ENCODE measurements at regions not wholly inside any gene's neighbourhood (a gene's known extent, or its start where the extent isn't known, plus 50 kb on each side); places are given as distances from the start of the nearest gene placed in this dataset.
A peak's percentile ranks its signal among the peaks of the same experiment; 100 is the strongest.

GRCh38 chr11:70674605-70675004, 276.3 kb downstream of the CTTN start:
- no peak overlapping the region for H3K27ac Mint-ChIP-seq (ENCODE audit: unreplicated experiment)
- H3K36me3 Mint-ChIP-seq (ENCODE audit: low read depth), result no peaks in the 10 kb centered on the region
- H3K9me3 Mint-ChIP-seq (ENCODE audit: low read depth), result no peaks in the 10 kb centered on the region
- peaks cover 11% of the 10 kb centered on the region for H3K27me3 Mint-ChIP-seq (ENCODE audit: low read depth)
- TF ChIP-seq CTCF (IDR thresholded peaks at IDR 0.05), result no peak
- no peak for DNase-seq (ENCODE audit: low spot score)
- H3K4me3 Mint-ChIP-seq (ENCODE audit: unreplicated experiment), result no peak overlapping the region
- H3K4me1 Mint-ChIP-seq (ENCODE audit: low read depth), result no peaks in the 10 kb centered on the region

- TF ChIP-seq CTCF (IDR thresholded peaks at IDR 0.05), result no peak
- Mint-ChIP-seq H3K4me1 (ENCODE audit: low read depth) (no peaks in the 10 kb centered on the region), H3K9me3 (ENCODE audit: low read depth) (no peaks in the 10 kb centered on the region), H3K36me3 (ENCODE audit: low read depth) (no peaks in the 10 kb centered on the region), H3K27me3 (ENCODE audit: low read depth) (peaks cover 9% of the 10 kb centered on the region), H3K4me3 (ENCODE audit: unreplicated experiment) (no peak overlapping the region), H3K27ac (ENCODE audit: unreplicated experiment) (no peak overlapping the region)
- DNase-seq (ENCODE audit: low spot score), result no peak
Observed at GRCh38 chr11:70675697-70676374, 277.5 kb downstream of the CTTN start.

GRCh38 chr11:70677232-70677916, 279.0 kb downstream of the CTTN start:
- Mint-ChIP-seq H3K9me3 (ENCODE audit: low read depth) (no peaks in the 10 kb centered on the region), H3K4me3 (ENCODE audit: unreplicated experiment) (no peak overlapping the region), H3K36me3 (ENCODE audit: low read depth) (no peaks in the 10 kb centered on the region), H3K4me1 (ENCODE audit: low read depth) (no peaks in the 10 kb centered on the region), H3K27me3 (ENCODE audit: low read depth) (peaks cover 10% of the 10 kb centered on the region), H3K27ac (ENCODE audit: unreplicated experiment) (no peak overlapping the region)
- DNase-seq (ENCODE audit: low spot score), result peak; percentile 72
- no peak for TF ChIP-seq CTCF (IDR thresholded peaks at IDR 0.05)

- Mint-ChIP-seq H3K27ac (ENCODE audit: unreplicated experiment) (no peak overlapping the region), H3K4me3 (ENCODE audit: unreplicated experiment) (no peak overlapping the region), H3K27me3 (ENCODE audit: low read depth) (peaks cover 11% of the 10 kb centered on the region), H3K4me1 (ENCODE audit: low read depth) (no peaks in the 10 kb centered on the region), H3K36me3 (ENCODE audit: low read depth) (no peaks in the 10 kb centered on the region), H3K9me3 (ENCODE audit: low read depth) (no peaks in the 10 kb centered on the region)
- DNase-seq (ENCODE audit: low spot score), result no peak
- TF ChIP-seq CTCF (IDR thresholded peaks at IDR 0.05), result no peak
Observed at GRCh38 chr11:70678931-70679900, 280.9 kb downstream of the CTTN start.

- no peak overlapping the region for H3K4me3 Mint-ChIP-seq (ENCODE audit: unreplicated experiment)
- TF ChIP-seq CTCF (IDR thresholded peaks at IDR 0.05), result no peak
- H3K4me1 Mint-ChIP-seq (ENCODE audit: low read depth), result no peaks in the 10 kb centered on the region
- peak; percentile 83 for DNase-seq (ENCODE audit: low spot score)
- no peaks in the 10 kb centered on the region for H3K36me3 Mint-ChIP-seq (ENCODE audit: low read depth)
- no peaks in the 10 kb centered on the region for H3K9me3 Mint-ChIP-seq (ENCODE audit: low read depth)
- peaks cover 11% of the 10 kb centered on the region for H3K27me3 Mint-ChIP-seq (ENCODE audit: low read depth)
- H3K27ac Mint-ChIP-seq (ENCODE audit: unreplicated experiment), result no peak overlapping the region
Observed at GRCh38 chr11:70680781-70681281, 282.5 kb downstream of the CTTN start.

Measured in chondrocyte (in vitro differentiated cells).